Kidney epithelial cell (primary cell): ENCODE measurements at regions not wholly inside any gene's neighbourhood (a gene's known extent, or its start where the extent isn't known, plus 50 kb on each side); places are given as distances from the start of the nearest gene placed in this dataset.

ENCODE experiments used
- DNase-seq: peaks from one replicate; pipeline ENCODE4 v3.0.0-alpha.2; 2010; ENCODE audit warnings: low read depth
- H3K27me3 ChIP-seq: 2 replicates; pipeline ENCODE4 v1.6.0; 2011; ENCODE audit warnings: low read length; ENCODE audit not compliant: control insufficient read depth, insufficient read depth
- H3K36me3 ChIP-seq: 2 replicates; pipeline ENCODE4 v1.5.1; 2011; ENCODE audit warnings: low read length; ENCODE audit not compliant: control insufficient read depth, insufficient read depth
- H3K4me3 ChIP-seq: 2 replicates; pipeline ENCODE4 v1.5.1; 2011; ENCODE audit warnings: low read depth, mild to moderate bottlenecking, control low read depth, low read length
- CTCF ChIP-seq: IDR thresholded peaks from 2 replicates; pipeline ENCODE4 v1.5.1; 2011; ENCODE audit warnings: mild to moderate bottlenecking, moderate library complexity, low read length, control low read depth, inconsistent platforms; ENCODE audit not compliant: insufficient read depth, poor library complexity, severe bottlenecking

DNA sequence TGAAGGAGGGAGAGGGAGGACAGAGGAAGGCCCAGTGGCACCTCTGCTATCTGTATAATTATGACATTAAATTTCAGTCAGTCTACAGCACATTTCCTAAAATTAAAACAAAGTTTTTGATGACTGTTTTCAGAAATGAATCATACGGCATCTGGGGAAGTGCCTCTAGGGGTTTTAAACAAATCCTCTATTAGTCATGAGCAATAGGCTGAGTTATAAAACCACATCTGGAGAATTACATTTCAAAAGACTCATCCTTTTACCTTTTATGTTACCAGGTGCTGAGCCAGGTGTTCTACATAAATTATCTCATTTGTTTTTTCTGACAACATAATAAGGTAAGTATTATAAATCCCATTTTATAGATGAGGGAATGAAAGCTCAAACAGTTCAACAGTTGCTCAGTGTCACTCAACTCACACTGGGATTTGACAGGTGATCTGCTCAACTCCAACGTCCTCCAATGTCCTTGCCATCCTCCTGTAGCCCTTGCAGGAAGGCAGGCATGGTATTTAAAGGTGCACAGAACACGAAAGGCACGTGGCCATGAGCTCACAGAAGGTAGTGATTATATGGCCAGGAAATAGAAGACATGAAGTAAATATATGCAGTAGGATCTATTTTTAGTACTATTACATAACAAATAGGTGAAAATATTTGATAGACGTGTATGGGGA, 184.2 kb upstream of the MAN1A1 start:
- TF ChIP-seq CTCF = no peak
- Histone ChIP-seq H3K27me3 (no peaks in the 10 kb centered on the region), H3K4me3 (no peak overlapping the region), H3K36me3 (no peaks in the 10 kb centered on the region)
- peak; percentile 19 for DNase-seq

GRCh38 chr6:119527231-119527578, 177.6 kb upstream of the MAN1A1 start:
- DNase-seq = no peak

DNA sequence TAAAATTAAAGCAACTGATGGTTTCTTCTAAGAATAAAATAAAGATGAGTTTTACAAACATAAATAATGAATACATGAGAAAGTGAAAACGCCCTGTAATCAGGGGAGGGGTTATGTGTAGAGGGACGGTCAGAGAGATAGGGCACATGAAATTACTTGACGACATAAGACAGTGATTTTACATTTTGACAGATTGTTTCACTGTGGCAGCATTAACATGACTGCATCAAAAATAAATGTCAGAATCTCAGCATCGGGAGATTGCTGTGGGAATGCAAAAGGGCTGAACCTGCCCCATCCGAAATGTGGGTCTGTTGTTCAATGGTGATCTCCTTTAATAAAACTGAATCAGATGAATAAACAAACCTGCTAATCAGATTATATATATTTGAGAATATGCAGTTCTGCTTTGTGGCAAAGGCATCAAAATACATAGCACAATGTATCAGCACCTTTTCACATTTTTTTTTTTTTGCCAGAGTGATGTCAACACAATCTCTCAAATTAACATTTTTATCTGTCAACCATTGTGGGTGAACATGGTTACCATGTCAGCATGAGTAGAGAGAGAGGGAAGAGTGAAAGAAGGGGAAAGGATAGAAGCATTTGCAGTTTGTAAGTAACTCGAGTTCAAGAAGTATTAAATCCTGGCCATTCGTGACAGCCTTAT, 177.1 kb upstream of the MAN1A1 start:
- no peak for DNase-seq
- H3K4me3 ChIP-seq = no peak overlapping the region
- H3K36me3 ChIP-seq = no peaks in the 10 kb centered on the region
- no peaks in the 10 kb centered on the region for H3K27me3 ChIP-seq
- TF ChIP-seq CTCF = no peak

More at GRCh38 chr6:119527231-119527578, 177.6 kb upstream of the MAN1A1 start:
- TF ChIP-seq CTCF = no peak
- Histone ChIP-seq H3K36me3 (no peaks in the 10 kb centered on the region), H3K27me3 (no peaks in the 10 kb centered on the region), H3K4me3 (no peak overlapping the region)

DNA sequence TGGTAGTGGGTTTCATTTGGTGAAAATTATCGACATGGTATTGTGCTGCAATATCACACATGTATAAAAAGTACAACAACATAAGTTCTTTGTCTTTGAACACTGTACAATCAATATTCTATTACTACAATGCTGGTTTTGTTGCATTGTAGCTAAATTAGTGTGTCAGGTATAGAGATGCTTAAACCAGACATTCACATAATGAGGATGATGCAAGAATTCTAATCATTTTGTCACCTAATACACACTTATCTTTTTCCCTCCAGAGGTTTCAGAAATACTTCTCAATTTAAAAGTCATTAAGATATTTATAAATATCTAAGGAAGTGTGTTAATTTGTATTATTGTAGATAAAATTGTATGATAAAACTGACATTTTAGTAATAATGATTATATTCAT, 174.8 kb upstream of the MAN1A1 start:
- Histone ChIP-seq H3K4me3 (no peak overlapping the region), H3K36me3 (no peaks in the 10 kb centered on the region)

DNA sequence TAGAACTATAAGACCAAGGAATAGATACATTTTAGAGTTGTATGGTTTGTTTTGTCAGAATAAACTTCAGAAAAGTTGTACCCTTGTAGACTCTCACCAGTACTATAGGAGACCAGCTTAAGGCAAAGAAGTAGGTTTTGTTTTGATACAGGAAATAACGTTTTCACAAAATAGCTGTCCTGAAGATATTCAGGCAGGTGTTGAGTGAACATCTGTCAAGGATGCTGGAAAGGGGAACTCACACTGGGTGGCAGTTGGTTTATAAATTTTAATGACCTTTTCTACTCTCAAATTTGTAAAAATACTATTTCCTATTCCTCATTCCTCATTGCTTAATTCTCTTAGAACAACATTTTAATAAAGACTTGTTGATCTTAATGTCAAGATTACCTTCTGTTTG, 174.0 kb upstream of the MAN1A1 start:
- no peak for TF ChIP-seq CTCF
- Histone ChIP-seq H3K36me3 (no peaks in the 10 kb centered on the region), H3K27me3 (no peaks in the 10 kb centered on the region), H3K4me3 (no peak overlapping the region)
- DNase-seq = no peak

More for the DNA sequence above, 174.8 kb upstream of the MAN1A1 start:
- no peak for TF ChIP-seq CTCF
- DNase-seq = no peak
- H3K27me3 ChIP-seq = no peaks in the 10 kb centered on the region

- H3K27me3 ChIP-seq = no peaks in the 10 kb centered on the region
- H3K4me3 ChIP-seq = no peak overlapping the region
- H3K36me3 ChIP-seq = no peaks in the 10 kb centered on the region
- DNase-seq = no peak
- TF ChIP-seq CTCF = no peak
Measured at GRCh38 chr6:119521251-119521650, 171.7 kb upstream of the MAN1A1 start.
